GM12873 (cell line): ENCODE measurements at regions not wholly inside any gene's neighbourhood (a gene's known extent, or its start where the extent isn't known, plus 50 kb on each side); places are given as distances from the start of the nearest gene placed in this dataset.

ENCODE experiments used
- CTCF ChIP-seq: IDR thresholded peaks from 2 replicates; pipeline ENCODE4 v1.5.1; 2012; ENCODE audit warnings: low read depth, mild to moderate bottlenecking, moderate library complexity, low read length, control low read depth; ENCODE audit not compliant: insufficient read depth; ENCODE audit errors: missing control alignments

- no peak for TF ChIP-seq CTCF
Measured at GRCh38 chr12:68422956-68423574, 90.9 kb upstream of the MDM1 start.

- TF ChIP-seq CTCF, result no peak
Measured at GRCh38 chr12:68425998-68426397, 93.8 kb upstream of the MDM1 start.

- no peak for TF ChIP-seq CTCF
Measured at GRCh38 chr12:68428211-68428610, 96.0 kb upstream of the MDM1 start.

GRCh38 chr12:68428724-68429501 is 96.8 kb upstream of the MDM1 start:
- TF ChIP-seq CTCF, result no peak

GRCh38 chr12:68429696-68430095 is 97.5 kb upstream of the MDM1 start:
- TF ChIP-seq CTCF, result no peak

GRCh38 chr12:68431786-68432185 is 99.6 kb upstream of the MDM1 start:
- no peak for TF ChIP-seq CTCF

GRCh38 chr12:68432622-68433021 is 100.5 kb upstream of the MDM1 start:
- no peak for TF ChIP-seq CTCF
